HG03175 (cell line): ENCODE measurements at regions not wholly inside any gene's neighbourhood (a gene's known extent, or its start where the extent isn't known, plus 50 kb on each side); places are given as distances from the start of the nearest gene placed in this dataset.
"Not testable (repeated sequence)": the region's sequence is repeated elsewhere in the genome, so short reads cannot be mapped to it uniquely, and the experiment has no call there.

Experiments used
- ATAC-seq: cut with Tn5 transposase; IDR thresholded peaks from one replicate; pipeline ENCODE4 v1.9.1; 2021; ENCODE audit warnings: mild to moderate bottlenecking, moderate library complexity; ENCODE audit not compliant: unreplicated experiment

DNA sequence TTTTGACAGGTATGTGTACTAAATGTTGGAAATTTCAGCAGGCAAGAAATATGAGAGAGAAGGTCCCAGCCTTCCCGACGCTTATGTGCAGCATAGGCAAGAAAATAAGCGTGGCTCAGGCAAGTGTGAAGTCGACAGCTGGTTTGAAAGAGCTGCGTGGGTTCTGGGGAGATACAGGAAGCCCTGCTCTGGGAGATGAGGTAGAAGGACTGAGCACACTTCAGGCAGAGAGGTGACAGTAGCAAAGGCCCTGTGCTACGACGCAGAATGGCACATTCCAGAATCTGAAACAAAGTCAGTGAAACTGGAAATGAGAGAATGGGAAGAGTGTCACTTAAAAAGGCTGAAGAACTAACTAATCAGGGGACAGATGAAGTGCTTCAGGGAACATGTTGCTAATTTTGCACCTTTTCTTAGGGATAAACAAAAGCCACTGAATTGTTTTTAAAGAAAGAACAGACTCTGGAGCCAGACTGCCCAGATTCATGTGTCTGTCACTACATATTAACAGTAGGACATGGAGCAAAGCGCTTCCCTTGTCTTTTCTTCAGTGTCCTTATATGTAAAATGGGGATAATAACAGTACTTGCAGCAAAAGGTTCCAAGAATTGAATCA lies 160.1 kb downstream of the SPRY2 start:
- ATAC-seq, result no peak

DNA sequence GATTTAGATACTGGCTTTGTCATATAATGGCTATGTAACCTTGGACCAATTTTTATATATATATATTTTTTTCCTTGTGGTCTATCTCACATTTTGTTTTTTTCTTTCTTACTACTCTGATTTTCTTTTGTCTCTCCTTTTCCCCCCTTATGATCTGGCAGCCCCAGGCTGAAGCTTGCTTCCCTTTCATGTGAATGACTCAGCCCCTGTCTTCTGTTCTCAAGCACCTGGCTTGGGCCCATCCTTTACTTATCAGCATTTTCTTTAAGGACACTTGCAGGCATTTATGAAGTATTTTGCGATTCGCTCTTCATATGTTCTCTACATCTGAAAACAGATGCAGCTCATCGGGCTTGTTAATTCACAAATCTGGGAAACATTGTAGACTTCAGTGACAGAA lies 163.6 kb downstream of the SPRY2 start:
- ATAC-seq, result no peak

DNA sequence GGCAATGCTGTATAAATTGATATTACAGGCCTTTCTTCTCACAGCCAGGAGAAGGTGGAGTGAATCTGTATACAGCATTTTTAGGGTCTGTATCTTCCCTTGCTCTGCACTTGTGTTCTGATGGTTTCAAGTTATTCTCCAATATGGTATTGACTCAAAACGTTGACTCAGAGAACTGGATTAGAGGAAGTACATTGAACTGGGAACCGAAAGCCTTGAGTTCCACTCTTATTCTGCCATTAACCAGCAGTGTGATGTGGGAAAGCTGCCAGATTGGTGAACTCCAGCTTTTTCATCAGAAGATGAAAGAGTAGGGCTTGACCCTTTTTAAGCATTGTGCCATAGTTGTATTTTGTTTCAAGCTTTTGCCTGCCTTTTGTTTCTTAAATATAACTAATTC lies 167.7 kb downstream of the SPRY2 start:
- ATAC-seq, result no peak

GRCh38 chr13:80171096-80171495 lies 169.8 kb downstream of the SPRY2 start:
- no peak for ATAC-seq

GRCh38 chr13:80168089-80168850 lies 172.7 kb downstream of the SPRY2 start:
- no peak for ATAC-seq

GRCh38 chr13:80166352-80166751 lies 174.6 kb downstream of the SPRY2 start:
- no peak for ATAC-seq

DNA sequence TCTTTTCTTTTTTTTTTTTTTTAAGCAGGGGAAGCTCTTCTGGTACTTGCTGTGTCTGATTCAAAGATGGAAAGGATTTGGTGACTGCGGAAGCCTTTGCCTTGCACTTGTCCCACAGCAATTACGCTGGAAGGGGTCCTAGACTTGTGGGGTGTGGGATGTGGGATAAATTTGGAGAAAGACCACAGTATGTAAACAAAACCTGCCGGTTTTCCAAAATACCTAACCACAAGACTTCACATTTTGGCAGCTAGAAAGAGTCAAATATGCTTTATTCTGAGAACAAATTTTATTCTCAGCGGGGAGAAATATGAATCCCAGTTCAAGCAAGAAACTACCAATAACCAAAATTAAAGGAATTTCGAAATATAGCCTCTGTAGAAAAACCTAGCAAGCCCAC lies 176.5 kb downstream of the SPRY2 start:
- ATAC-seq, result no peak

GRCh38 chr13:80161896-80162295 lies 179.0 kb downstream of the SPRY2 start:
- ATAC-seq, result no peak

- ATAC-seq, result no peak
Measured at GRCh38 chr13:80161219-80161618, 179.7 kb downstream of the SPRY2 start.

DNA sequence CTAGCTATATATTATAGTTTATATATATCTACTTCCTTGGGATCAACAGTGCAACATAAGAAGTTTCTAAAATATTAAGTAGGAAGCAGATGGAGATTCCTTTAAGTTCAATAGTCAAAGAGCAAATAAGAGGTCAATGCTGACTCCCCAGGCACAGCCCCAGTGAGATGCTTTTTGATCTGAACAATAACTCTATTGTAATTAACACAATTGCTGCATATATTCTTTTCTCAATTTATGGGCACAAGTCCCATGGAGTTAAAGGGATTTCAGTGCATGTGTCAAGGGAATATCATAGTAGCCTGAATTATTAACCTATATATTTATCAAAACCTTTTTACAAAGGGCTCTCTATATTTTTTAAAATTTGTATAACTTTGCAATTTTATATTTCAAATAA lies 180.8 kb downstream of the SPRY2 start:
- no peak for ATAC-seq

DNA sequence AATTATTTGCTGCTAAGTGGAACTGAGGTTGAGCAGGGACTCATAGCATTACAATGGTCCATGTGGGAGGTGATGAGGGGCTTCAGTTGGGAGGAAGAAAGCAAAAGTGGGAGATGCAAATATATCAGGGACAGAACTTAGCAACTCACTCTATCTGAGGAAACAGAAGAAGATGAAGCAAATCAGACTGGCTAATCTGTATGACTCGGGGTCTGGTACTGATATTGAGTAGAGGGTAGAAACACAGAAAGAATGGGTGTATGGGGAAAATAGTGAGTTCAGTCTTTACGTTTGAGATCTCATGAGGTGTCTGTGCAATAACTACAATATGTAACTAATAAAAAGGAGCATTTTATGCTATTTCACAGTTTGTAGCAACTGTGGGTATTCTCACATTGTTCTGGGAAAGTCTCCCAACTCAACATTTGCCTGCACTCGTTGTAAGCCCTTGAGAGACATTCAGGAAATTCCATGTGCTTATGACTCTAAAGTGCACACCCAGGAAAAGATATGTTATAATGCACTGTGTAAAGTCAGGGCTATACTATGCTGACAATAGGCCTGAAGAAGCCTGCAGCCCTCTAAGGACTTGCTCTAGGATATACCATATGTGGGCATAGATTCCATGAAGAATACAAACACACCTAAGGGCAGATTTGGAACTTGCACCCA lies 183.5 kb downstream of the SPRY2 start:
- ATAC-seq, result no peak

GRCh38 chr13:80152142-80152541 lies 188.8 kb downstream of the SPRY2 start:
- not testable (repeated sequence) for ATAC-seq

- ATAC-seq, result no peak
Measured at GRCh38 chr13:80151016-80151415, 189.9 kb downstream of the SPRY2 start.

DNA sequence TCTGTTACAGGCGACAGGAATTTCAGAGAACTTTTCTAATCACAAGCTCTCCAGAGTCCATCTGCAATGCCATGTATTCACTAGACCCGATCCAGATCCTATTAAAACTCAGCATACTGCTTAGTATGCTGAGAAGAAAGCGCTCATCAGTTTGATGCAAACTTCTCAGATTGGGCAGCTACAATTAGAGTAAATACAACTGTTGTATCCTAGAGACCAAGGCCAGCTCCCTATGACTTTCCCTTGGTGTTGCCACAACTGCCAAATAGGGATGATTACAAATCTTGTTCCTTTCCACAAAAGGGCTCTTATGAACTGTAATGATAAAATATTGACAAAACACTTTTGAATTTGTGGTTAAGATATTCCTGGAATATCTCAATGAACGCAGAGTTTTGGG lies 191.2 kb downstream of the SPRY2 start:
- ATAC-seq, result no peak

- ATAC-seq, result no peak
Measured at GRCh38 chr13:80145171-80145690, 195.7 kb downstream of the SPRY2 start.

DNA sequence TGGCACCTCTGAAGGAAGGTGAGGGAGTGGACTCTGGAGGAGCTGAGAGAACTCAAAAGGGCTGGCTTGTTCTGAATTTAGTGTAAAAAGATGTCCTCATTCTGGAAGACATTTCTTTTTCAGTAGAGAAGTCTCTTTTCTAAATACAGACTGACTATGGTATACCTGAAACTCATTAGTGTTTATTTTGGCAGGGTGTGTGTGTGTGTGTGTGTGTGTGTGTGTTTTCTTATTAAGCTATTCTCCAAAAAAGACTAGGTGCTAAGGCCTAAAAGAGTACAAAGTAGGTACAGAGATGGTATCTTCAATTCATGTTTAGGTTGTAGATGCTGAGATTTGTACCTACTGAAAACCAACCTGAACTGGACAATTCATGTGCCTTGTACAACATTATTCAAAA lies 196.4 kb downstream of the SPRY2 start:
- no peak for ATAC-seq

DNA sequence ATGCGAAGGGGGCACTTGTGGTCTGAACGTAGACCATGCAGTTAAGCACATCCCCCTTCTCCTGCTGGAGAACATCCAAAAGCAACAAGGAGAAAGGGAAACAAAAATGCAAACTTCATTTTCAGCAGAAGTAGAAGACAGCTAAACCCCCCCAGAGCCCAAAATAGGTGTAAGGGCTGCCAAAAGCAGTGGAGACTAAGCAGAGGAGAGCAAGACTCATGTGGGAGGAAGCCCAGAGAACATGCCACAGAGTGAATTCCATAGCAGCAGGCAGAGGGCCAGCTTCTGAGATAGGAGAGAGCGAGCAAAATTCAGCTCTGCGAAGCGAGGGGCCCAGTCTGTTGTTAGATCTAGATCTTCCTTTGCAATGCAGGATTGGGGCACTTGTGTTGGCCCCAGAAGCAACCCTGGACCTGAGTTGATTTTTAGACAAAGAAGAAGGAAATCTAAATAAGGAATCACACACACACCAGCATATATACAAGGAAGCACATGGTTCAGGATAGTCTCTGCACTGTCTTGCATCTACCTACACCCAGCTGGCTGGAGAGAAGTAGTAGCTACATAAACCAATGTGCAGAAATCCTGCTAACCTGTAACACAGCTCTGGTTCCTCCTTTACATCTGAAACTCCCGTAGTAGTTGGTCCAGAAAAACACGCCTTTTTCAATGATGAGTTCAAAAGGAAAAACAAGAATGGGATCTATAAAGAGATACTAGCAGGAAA lies 199.6 kb downstream of the SPRY2 start:
- no peak for ATAC-seq

- no peak for ATAC-seq
Measured at GRCh38 chr13:80140685-80141084, 200.2 kb downstream of the SPRY2 start.

DNA sequence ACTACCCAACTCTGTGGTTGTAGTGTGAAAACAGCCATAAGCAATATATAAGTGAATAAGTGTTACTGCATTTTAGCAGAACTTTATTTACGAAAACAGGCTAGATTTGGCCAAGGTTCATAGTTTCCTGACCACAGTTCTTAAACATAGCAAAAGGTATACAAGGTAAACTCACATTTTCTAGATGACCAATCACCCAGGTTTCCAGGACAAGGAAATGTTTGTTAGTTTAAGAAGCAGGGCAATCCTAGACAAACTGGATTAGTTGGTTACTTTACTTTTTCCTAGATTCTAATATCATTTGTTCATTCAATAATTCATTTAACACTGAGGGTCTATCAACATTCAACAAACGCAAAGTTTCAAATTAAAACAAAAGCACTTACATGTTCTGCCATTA lies 201.7 kb downstream of the SPRY2 start:
- ATAC-seq, result no peak

DNA sequence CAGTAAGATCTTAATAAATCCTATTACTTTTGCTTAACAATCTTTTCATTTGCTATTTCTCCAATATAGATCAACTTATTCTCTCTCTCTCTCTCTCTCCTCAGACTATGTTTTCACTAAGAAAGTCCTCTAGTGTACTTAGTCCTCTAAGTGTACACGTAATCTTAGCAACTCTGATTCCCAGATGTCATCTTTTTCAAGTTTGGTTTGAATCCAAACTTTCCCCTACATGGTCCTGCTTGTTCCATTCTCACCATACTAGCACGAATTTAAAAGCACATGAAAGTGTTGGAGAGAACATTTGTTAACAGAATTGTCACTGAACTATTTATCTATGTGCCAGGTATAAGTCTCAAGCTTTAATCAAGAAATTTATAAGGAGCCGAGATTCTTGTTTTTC lies 202.9 kb downstream of the SPRY2 start:
- no peak for ATAC-seq

DNA sequence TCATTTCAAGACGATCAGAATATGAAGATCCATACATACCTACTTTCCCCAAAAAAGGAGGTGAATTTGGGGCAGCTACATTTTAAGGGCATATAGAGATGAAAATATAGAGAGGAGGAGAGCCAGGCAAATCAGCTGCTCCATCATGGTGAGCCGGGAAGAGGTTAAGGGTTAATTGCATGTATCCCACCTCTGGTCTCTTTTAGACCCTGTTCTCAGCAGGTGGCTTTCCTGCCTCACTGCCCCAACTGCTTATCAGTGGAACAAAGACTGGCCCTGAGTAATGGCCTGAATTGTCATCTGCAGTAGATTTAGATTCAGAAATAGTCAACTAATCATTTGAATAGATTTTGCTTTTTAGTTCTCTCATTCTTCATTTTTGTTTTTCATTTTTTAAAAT lies 206.6 kb downstream of the SPRY2 start:
- no peak for ATAC-seq
